Heart right ventricle (tissue), 16 donors: ENCODE measurements at regions not wholly inside any gene's neighbourhood (a gene's known extent, or its start where the extent isn't known, plus 50 kb on each side); places are given as distances from the start of the nearest gene placed in this dataset.

ENCODE experiments used
- ATAC-seq, 8 donors: fragments of 200-7000 bp; cut with Tn5 transposase; one replicate each; pipeline ENCODE4 v1.9.1; 2020; ENCODE audit warnings: mild to moderate bottlenecking in 8 of 8, moderate library complexity in 8 of 8, moderate number of reproducible peaks in 1 of 8
- DNase-seq, 2 donors: peaks; one replicate each; pipeline ENCODE4 v3.0.0-alpha.2; 2020
- H3K27ac ChIP-seq, 10 donors: fragments of 200-600 bp; sonication (generic) in 2 of 10; one replicate each; pipeline versions ENCODE4 v1.5.0 to v1.8.0; 2020 to 2022; ENCODE audit warnings: mild to moderate bottlenecking in 3 of 10
- H3K27me3 ChIP-seq, 7 donors: fragments of 200-600 bp; one replicate each; pipeline ENCODE4 v1.8.0; 2021 to 2022; ENCODE audit warnings: mild to moderate bottlenecking in 2 of 7
- H3K36me3 ChIP-seq, 9 donors: fragments of 200-600 bp; sonication (generic) in 1 of 9; one replicate each; pipeline versions ENCODE4 v1.5.0 to v1.8.0; 2020 to 2022; ENCODE audit warnings: mild to moderate bottlenecking in 2 of 9
- H3K4me1 ChIP-seq, 9 donors: fragments of 200-600 bp; sonication (generic) in 1 of 9; one replicate each; pipeline versions ENCODE4 v1.5.0 to v1.8.0; 2020 to 2022; ENCODE audit warnings: mild to moderate bottlenecking in 4 of 9
- H3K4me3 ChIP-seq, 10 donors: fragments of 200-600 bp; sonication (generic) in 2 of 10; one replicate each; pipeline versions ENCODE4 v1.5.0 to v1.8.0; 2020 to 2022; ENCODE audit warnings: mild to moderate bottlenecking in 7 of 10, moderate library complexity in 2 of 10
- H3K9me3 ChIP-seq, 11 donors: fragments of 200-600 bp in 10 of 11; sonication (generic) in 2 of 11; one replicate each; pipeline versions ENCODE4 v1.5.0 to v1.8.0; 2013 to 2022; ENCODE audit warnings: mild to moderate bottlenecking in 2 of 11, control low read depth in 1 of 11, moderate library complexity in 1 of 11
- WGBS, 2 donors: extraction: QIAGEN DNeasy Blood & Tissue Kit; methylation state at CpG; one replicate each; pipeline ENCODE4 v1.1.7; 2013; ENCODE audit warnings: inconsistent platforms in 1 of 2; 5-methylcytosine and 5-hydroxymethylcytosine counted together
- intact Hi-C, 10 donors: fragments of 100-400 bp; cut with DNase I; formaldehyde crosslinking; loops; one replicate each; pipeline versions ENCODE4 v1.11.1 to v1.14.2; 2022
- TF ChIP-seq, protein P1 (sequence below), 9 donors: fragments of 200-600 bp; sonication (generic) in 2 of 9; IDR thresholded peaks; one replicate each; pipeline versions ENCODE4 v1.5.0 to v1.8.0; 2021 to 2022; ENCODE audit warnings: antibody characterized with exemption in 9 of 9, mild to moderate bottlenecking in 5 of 9, moderate library complexity in 1 of 9
- donor health status: Arrhythmogenic right ventricular cardiomyopathy.
- donor health status: ischemic (EF 13 %, LVEDD 7.1; RV severe dilation, severe dysfunction).
- donor health status: healthy with polysubstance abuse.
- donor health status: DM: no; HTN: yes; CAD: no.
- donor health status: DM: no; HTN: no; CAD: no.
- donor health status: ischemic (EF 25% LVEDD 6.9; RV normal size, moderate dysfunction).
- donor health status: ischemic (EF 25% LVEDD 5.7; RV mildly dilated, moderate dysfunction).
- donor health status: healthy.
- donor health status: DM: yes; HTN: yes; CAD: no.
- donor health status: Ischemic cardiomyopathy.
- donor health status: ischemic (EF 35%, LVEDD 5.7; RV mildly dilated, moderate dysfunction).
- donor health status: nonischemic (EF 11% LVEDD 7.7; RV severe dilation, severe dysfunction).
- donor health status: DM: yes; HTN: yes; CAD: no.
- donor health status: PGD.
- donor health status: ischemic (EF 29% LVEDD 5.4; RV normal size, mild dysfunction).
- donor health status: nonischemic (EF 23%, LVEDD 6.1; RV moderate dilation, normal function).

DNA sequence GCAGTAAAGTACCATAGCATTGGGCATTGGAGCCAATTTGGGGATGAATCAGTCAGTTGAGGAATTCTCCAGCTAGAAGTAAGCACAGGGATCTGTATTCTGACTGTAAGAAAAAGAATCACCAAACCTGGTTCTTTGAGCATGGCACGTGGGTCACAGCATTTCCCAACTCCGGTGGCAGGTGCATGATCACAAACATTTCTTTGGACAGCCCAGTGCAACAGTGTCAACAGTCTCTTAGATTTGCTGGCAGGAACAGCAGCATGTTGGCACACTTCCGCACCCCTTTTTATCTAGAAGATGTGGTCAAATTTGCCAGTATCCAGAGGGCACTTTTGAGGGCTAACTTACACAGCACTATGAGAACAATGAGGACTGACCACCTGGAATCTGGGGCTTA lies 437.5 kb upstream of the GHITM start:
- Histone ChIP-seq H3K27me3 (no peaks in the 10 kb centered on the region), H3K36me3 (no peaks in the 10 kb centered on the region), H3K9me3 (peaks cover 0 to 7% (median 0%) of the 10 kb centered on the region in 11 donors), H3K27ac (no peak overlapping the region), H3K4me3 (no peak overlapping the region), H3K4me1 (no peaks in the 10 kb centered on the region)
- no peak for DNase-seq
- TF ChIP-seq, protein P1, sequence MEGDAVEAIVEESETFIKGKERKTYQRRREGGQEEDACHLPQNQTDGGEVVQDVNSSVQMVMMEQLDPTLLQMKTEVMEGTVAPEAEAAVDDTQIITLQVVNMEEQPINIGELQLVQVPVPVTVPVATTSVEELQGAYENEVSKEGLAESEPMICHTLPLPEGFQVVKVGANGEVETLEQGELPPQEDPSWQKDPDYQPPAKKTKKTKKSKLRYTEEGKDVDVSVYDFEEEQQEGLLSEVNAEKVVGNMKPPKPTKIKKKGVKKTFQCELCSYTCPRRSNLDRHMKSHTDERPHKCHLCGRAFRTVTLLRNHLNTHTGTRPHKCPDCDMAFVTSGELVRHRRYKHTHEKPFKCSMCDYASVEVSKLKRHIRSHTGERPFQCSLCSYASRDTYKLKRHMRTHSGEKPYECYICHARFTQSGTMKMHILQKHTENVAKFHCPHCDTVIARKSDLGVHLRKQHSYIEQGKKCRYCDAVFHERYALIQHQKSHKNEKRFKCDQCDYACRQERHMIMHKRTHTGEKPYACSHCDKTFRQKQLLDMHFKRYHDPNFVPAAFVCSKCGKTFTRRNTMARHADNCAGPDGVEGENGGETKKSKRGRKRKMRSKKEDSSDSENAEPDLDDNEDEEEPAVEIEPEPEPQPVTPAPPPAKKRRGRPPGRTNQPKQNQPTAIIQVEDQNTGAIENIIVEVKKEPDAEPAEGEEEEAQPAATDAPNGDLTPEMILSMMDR (IDR thresholded peaks at IDR 0.05): no peak
- WGBS, 2 donors: 89 to 93% methylated on average over 3 of the region's 3 CpGs
- ATAC-seq: no peak
- intact Hi-C loops: no loop called here

DNA sequence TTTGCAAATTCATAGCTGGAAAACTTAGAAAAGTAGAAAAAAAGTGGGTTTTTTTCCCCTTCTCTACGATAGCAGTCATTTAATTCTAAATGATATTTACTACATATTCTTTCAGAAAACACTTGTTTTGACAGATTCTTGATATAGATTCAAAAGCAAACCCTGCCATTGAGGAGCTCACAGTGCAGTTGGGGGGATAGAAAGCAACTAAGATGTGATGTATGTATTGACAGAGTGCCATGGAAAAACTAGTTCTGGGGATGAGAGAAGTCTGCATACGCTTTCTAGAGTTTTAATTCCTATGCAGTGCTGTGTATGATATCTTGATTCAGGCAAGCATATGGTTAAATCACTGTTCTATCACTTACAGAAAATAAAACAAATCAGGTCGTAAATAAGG lies 436.6 kb upstream of the GHITM start:
- DNase-seq: no peak
- WGBS, 2 donors: 84 to 88% methylated on average over 3 of the region's 3 CpGs
- Histone ChIP-seq H3K4me1 (no peaks in the 10 kb centered on the region), H3K27me3 (no peaks in the 10 kb centered on the region), H3K4me3 (no peak overlapping the region), H3K36me3 (no peaks in the 10 kb centered on the region), H3K27ac (no peak overlapping the region), H3K9me3 (peaks cover 0 to 7% (median 0%) of the 10 kb centered on the region in 11 donors)
- intact Hi-C loops: no loop called here
- TF ChIP-seq, protein P1 (IDR thresholded peaks at IDR 0.05): no peak
- no peak for ATAC-seq

DNA sequence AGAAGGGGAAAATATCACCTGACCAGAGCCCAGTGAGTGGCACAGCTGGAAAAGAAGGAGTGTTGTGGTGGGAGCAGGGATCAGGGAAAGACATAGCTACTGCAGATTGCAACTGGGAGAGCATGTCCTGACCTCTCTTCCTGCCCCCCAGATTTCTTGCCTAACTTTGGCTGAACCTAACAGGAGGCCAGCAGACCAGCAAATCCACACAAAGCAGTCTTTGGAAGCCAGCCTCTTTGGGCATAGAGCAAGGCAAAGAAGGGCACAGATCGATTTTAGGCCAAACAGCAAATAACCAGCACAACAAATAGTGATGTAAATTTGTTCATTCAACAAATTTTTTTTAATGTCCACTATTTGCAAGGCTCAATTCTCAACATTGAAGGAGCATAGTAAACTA lies 433.2 kb upstream of the GHITM start:
- H3K4me3 ChIP-seq: no peak overlapping the region
- 70 to 76% methylated on average over 1 of the region's 1 CpG for WGBS, 2 donors
- ATAC-seq (no peak), DNase-seq (no peak)
- H3K9me3 ChIP-seq: peaks cover 0 to 7% (median 0%) of the 10 kb centered on the region in 11 donors
- no peaks in the 10 kb centered on the region for H3K4me1 ChIP-seq
- no peaks in the 10 kb centered on the region for H3K27me3 ChIP-seq
- H3K27ac ChIP-seq: no peak overlapping the region
- no peaks in the 10 kb centered on the region for H3K36me3 ChIP-seq
- intact Hi-C loops: no loop called here
- TF ChIP-seq, protein P1 (IDR thresholded peaks at IDR 0.05): no peak

DNA sequence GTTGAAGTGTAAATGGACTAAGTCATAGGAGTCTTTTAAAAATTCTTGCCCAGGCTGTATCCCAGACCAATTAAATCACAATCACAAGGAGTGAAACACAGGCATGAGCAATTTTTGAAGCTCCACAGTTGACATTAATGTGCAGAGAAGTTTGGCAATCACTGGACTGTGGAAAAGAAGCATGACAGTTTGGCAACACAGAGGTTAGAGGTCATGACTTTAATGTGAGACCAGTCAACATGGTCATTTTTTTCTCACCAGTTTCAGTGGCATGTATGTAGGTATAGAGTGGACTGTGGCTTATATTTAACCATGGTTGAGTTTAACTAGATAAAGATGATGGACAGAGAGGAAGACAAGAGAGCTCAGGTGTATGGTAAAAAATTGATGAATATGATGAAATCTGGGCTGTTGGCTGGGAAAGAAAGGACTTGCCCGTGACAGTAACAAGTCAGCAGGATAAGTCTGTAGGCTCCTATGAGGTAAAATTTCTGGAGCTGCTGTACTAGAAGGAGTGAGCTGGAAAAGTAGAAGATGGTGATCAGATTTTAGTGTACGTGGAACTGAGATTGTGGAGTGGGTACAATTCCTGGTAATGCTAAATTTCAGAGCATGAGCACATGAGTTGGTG lies 432.2 kb upstream of the GHITM start:
- H3K4me1 ChIP-seq: no peaks in the 10 kb centered on the region
- DNase-seq: no peak
- WGBS, 2 donors: 85 to 91% methylated on average over 2 of the region's 2 CpGs
- intact Hi-C loops: no loop called here
- no peaks in the 10 kb centered on the region for H3K36me3 ChIP-seq
- TF ChIP-seq, protein P1 (IDR thresholded peaks at IDR 0.05): no peak
- H3K27me3 ChIP-seq: no peaks in the 10 kb centered on the region
- H3K27ac ChIP-seq: no peak overlapping the region
- no peak overlapping the region for H3K4me3 ChIP-seq
- peaks cover 0 to 5% (median 0%) of the 10 kb centered on the region in 11 donors for H3K9me3 ChIP-seq
- ATAC-seq: no peak
